Medulla oblongata (tissue), 1 donor: ENCODE measurements at regions not wholly inside any gene's neighbourhood (a gene's known extent, or its start where the extent isn't known, plus 50 kb on each side); places are given as distances from the start of the nearest gene placed in this dataset.
A peak's percentile ranks its signal among the peaks of the same experiment; 100 is the strongest.

ENCODE experiments used
- DNase-seq: peaks from one replicate; pipeline ENCODE4 v3.0.0-alpha.2; 2015; ENCODE audit errors: extremely low spot score

GRCh38 chr17:13087802-13088201 lies 70.0 kb upstream of the ELAC2 start:
- DNase-seq, result no peak

GRCh38 chr17:13086142-13086769 lies 68.4 kb upstream of the ELAC2 start:
- peak; percentile 3 for DNase-seq

GRCh38 chr17:13085578-13085977 lies 67.8 kb upstream of the ELAC2 start:
- no peak for DNase-seq

- no peak for DNase-seq
Observed at GRCh38 chr17:13084420-13084819, 66.6 kb upstream of the ELAC2 start.

GRCh38 chr17:13078591-13079385 lies 61.0 kb upstream of the ELAC2 start:
- DNase-seq, result no peak

- DNase-seq, result no peak
Observed at GRCh38 chr17:13076905-13077304, 59.1 kb upstream of the ELAC2 start.

GRCh38 chr17:13074026-13074425 lies 56.2 kb upstream of the ELAC2 start:
- DNase-seq, result no peak

- no peak for DNase-seq
Observed at GRCh38 chr17:13073018-13073417, 55.2 kb upstream of the ELAC2 start.

- DNase-seq, result no peak
Observed at GRCh38 chr17:13070732-13071131, 52.9 kb upstream of the ELAC2 start.

GRCh38 chr17:13067629-13068303 lies 49.9 kb upstream of the ELAC2 start:
- no peak for DNase-seq
